ENCODE measurements at regions not wholly inside any gene's neighbourhood (a gene's known extent, or its start where the extent isn't known, plus 50 kb on each side); places are given as distances from the start of the nearest gene placed in this dataset.
A peak's percentile ranks its signal among the peaks of the same experiment; 100 is the strongest.
"Not testable (repeated sequence)": the region's sequence is repeated elsewhere in the genome, so short reads cannot be mapped to it uniquely, and the experiment has no call there.

DNA sequence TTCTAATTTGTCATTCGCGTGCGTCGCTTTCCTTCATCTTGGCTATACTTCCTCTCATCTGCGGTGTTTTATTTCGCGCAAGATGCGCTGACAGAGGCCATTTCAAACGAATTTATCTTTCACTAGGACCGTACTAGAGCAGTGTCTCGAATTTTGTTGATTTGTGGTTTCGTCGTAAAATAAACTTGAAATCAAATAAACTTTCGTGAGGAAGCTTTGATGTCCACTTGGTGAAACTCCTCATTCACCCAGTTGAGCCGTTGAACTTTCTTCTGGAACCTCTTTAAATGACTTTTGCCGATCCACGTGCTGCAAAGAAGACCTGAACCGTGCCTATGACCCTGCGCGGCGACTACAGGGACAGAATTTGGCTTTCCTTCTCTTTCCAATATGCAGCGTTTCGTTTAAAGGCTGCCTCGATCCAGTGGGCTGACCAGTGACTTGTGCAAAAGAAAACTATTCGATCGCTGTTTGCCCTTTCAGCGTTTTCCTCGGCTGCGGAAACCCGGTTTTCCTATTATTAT lies 163.9 kb upstream of the PPP1R3A start:
- peak in 2 of 3 donors; percentile 14 to 19 for DNase-seq
- peak overlapping the region; percentile 31 to 92 for H3K4me3 Mint-ChIP-seq

DNA sequence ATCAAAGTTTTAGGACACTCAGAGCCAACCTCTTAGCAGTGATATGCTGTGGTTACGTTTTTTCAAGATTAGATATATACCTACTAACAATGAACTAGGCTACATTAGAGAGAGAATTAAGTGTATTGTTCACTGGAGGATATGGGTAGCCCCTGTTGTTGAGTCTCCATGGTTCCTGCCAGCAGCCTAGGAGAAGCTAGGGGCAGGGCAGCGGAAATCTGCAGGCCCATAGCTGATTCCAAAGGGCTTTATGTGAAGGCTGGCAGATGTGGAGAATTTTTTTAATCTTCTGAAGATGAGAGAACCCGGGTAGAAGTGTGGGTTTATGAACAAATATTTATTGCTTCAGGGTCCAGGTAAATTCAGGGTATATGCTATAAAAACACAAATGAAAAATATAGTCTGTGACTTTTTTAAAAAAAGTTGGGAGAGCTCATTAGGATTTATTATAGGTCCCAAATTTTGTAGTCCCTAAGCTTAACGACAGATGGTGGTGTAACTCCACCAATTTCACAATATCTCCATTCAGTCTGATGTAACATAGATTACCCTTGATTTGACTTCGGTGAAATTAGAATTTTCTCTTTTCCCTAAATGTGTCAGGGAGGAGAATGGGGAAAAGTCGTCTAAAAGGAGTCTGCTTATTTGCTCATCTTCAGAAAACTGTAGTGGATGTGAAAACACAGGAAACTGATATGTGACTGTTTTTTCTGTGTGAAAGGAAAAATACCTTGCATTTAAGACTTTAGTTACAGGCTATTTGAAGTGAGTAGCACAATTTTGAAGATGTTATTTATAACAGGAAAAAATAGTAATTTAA lies 163.0 kb upstream of the PPP1R3A start:
- peaks cover 69 to 76% of the 10 kb centered on the region in 2 donors for H3K27me3 ChIP-seq (ENCODE audit: control insufficient read depth in 2 of 2, insufficient read depth in 2 of 2, low read length in 2 of 2)
- H3K4me1 ChIP-seq (ENCODE audit: control insufficient read depth in 1 of 2, insufficient read depth in 2 of 2, low read length in 2 of 2), result peaks cover 45 to 48% of the 10 kb centered on the region in 2 donors
- H3K4me3 ChIP-seq (replicated peaks in 1 of 3; ENCODE audit: low read depth in 2 of 3, low read length in 3 of 3), result no peak overlapping the region
- WGBS (ENCODE audit: insufficient coverage), result 36% methylated on average over 3 of the region's 6 CpGs
- DNase-seq, result peak; percentile 28 to 53 (median 50)
- no peaks in the 10 kb centered on the region for H3K36me3 ChIP-seq (replicated peaks in 1 of 2; ENCODE audit: control insufficient read depth in 1 of 2, insufficient read depth in 2 of 2, low read length in 2 of 2)
- no peak overlapping the region for H3K27ac ChIP-seq (ENCODE audit: low read depth in 1 of 2, low read length in 2 of 2)
- no peaks in the 10 kb centered on the region for H3K79me2 ChIP-seq (ENCODE audit: insufficient read depth, low read length)
- peaks cover 0 to 26% (median 10%) of the 10 kb centered on the region in 7 donors for H3K9me3 Mint-ChIP-seq
- H3K9ac ChIP-seq (ENCODE audit: insufficient read depth, low read length, poor library complexity, severe bottlenecking), result no peak overlapping the region
- peaks cover 3 to 23% of the 10 kb centered on the region in 2 donors for H3K9me3 ChIP-seq (replicated peaks in 1 of 2; ENCODE audit: control insufficient read depth in 1 of 2, insufficient read depth in 1 of 2, low read length in 2 of 2)
- no peak overlapping the region for H2AFZ ChIP-seq (ENCODE audit: insufficient read depth, low read depth, low read length, poor library complexity, severe bottlenecking)
- TF ChIP-seq, protein P1, sequence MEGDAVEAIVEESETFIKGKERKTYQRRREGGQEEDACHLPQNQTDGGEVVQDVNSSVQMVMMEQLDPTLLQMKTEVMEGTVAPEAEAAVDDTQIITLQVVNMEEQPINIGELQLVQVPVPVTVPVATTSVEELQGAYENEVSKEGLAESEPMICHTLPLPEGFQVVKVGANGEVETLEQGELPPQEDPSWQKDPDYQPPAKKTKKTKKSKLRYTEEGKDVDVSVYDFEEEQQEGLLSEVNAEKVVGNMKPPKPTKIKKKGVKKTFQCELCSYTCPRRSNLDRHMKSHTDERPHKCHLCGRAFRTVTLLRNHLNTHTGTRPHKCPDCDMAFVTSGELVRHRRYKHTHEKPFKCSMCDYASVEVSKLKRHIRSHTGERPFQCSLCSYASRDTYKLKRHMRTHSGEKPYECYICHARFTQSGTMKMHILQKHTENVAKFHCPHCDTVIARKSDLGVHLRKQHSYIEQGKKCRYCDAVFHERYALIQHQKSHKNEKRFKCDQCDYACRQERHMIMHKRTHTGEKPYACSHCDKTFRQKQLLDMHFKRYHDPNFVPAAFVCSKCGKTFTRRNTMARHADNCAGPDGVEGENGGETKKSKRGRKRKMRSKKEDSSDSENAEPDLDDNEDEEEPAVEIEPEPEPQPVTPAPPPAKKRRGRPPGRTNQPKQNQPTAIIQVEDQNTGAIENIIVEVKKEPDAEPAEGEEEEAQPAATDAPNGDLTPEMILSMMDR (IDR thresholded peaks at IDR 0.05), result peak; percentile 54
- peaks cover 6 to 24% of the 10 kb centered on the region in 2 donors for H3K36me3 Mint-ChIP-seq
- H3K4me1 Mint-ChIP-seq, result peaks cover 43% of the 10 kb centered on the region
- H3K27me3 Mint-ChIP-seq (ENCODE audit: low read depth in 3 of 3), result peaks cover 75 to 79% (median 78%) of the 10 kb centered on the region in 3 donors
- H3K27ac Mint-ChIP-seq, result no peak overlapping the region
- H4K20me1 ChIP-seq (ENCODE audit: insufficient read depth, low read length), result no peaks in the 10 kb centered on the region
- intact Hi-C loops (cut with micrococcal nuclease), result no loop called here
- H3K4me3 Mint-ChIP-seq, result peak overlapping the region in 1 of 2 donors; percentile 92
- H3K4me2 ChIP-seq (replicated peaks; ENCODE audit: extremely low read depth, low read length, poor library complexity, severe bottlenecking), result no peak overlapping the region

More for the DNA sequence above, 163.9 kb upstream of the PPP1R3A start:
- TF ChIP-seq, protein P1 (IDR thresholded peaks at IDR 0.05), result no peak
- peak overlapping the region in 1 of 3 experiments; percentile 58 for H3K4me3 ChIP-seq (replicated peaks in 1 of 3; ENCODE audit: low read depth in 2 of 3, low read length in 3 of 3)
- no peak overlapping the region for H3K27ac ChIP-seq (ENCODE audit: low read depth in 1 of 2, low read length in 2 of 2)
- peaks cover 76 to 84% of the 10 kb centered on the region in 2 donors for H3K27me3 ChIP-seq (ENCODE audit: control insufficient read depth in 2 of 2, insufficient read depth in 2 of 2, low read length in 2 of 2)
- no peak overlapping the region for H3K27ac Mint-ChIP-seq
- peaks cover 82 to 88% (median 84%) of the 10 kb centered on the region in 3 donors for H3K27me3 Mint-ChIP-seq (ENCODE audit: low read depth in 3 of 3)
- H3K4me1 Mint-ChIP-seq, result peaks cover 50% of the 10 kb centered on the region
- peaks cover 3 to 25% of the 10 kb centered on the region in 2 donors for H3K9me3 ChIP-seq (replicated peaks in 1 of 2; ENCODE audit: control insufficient read depth in 1 of 2, insufficient read depth in 1 of 2, low read length in 2 of 2)
- H3K36me3 Mint-ChIP-seq, result peaks cover 6 to 25% of the 10 kb centered on the region in 2 donors
- H2AFZ ChIP-seq (ENCODE audit: insufficient read depth, low read depth, low read length, poor library complexity, severe bottlenecking), result no peak overlapping the region
- 6% methylated on average over 19 of the region's 30 CpGs for WGBS (ENCODE audit: insufficient coverage)
- peaks cover 0 to 30% (median 10%) of the 10 kb centered on the region in 7 donors for H3K9me3 Mint-ChIP-seq
- H4K20me1 ChIP-seq (ENCODE audit: insufficient read depth, low read length), result no peaks in the 10 kb centered on the region
- intact Hi-C loops (cut with micrococcal nuclease), result no loop called here
- H3K4me1 ChIP-seq (ENCODE audit: control insufficient read depth in 1 of 2, insufficient read depth in 2 of 2, low read length in 2 of 2), result peaks cover 50 to 54% of the 10 kb centered on the region in 2 donors
- H3K9ac ChIP-seq (ENCODE audit: insufficient read depth, low read length, poor library complexity, severe bottlenecking), result no peak overlapping the region
- peak overlapping the region; percentile 45 for H3K4me2 ChIP-seq (replicated peaks; ENCODE audit: extremely low read depth, low read length, poor library complexity, severe bottlenecking)
- H3K79me2 ChIP-seq (ENCODE audit: insufficient read depth, low read length), result no peaks in the 10 kb centered on the region
- no peaks in the 10 kb centered on the region for H3K36me3 ChIP-seq (replicated peaks in 1 of 2; ENCODE audit: control insufficient read depth in 1 of 2, insufficient read depth in 2 of 2, low read length in 2 of 2)

DNA sequence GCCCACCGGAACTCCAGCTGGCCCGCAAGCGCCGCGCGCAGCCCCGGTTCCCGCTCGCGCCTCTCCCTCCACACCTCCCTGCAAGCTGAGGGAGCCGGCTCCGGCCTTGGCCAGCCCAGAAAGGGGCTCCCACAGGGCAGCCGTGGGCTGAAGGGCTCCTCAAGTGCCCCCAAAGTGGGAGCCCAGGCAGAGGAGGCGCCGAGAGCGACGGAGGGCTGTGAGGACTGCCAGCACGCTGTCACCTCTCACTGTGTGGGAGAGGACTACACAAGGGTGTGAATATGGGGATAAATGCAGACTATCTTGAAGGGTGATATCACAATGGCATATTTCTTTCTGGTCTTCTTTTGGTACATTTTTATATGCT lies 158.3 kb upstream of the PPP1R3A start:
- H3K27ac ChIP-seq (ENCODE audit: low read depth in 1 of 2, low read length in 2 of 2); DNase-seq; H3K4me1 Mint-ChIP-seq; H2AFZ ChIP-seq (ENCODE audit: insufficient read depth, low read depth, low read length, poor library complexity, severe bottlenecking); H3K4me2 ChIP-seq (replicated peaks; ENCODE audit: extremely low read depth, low read length, poor library complexity, severe bottlenecking); H3K79me2 ChIP-seq (ENCODE audit: insufficient read depth, low read length); H3K9me3 ChIP-seq (replicated peaks in 1 of 2; ENCODE audit: control insufficient read depth in 1 of 2, insufficient read depth in 1 of 2, low read length in 2 of 2); H3K4me3 Mint-ChIP-seq; intact Hi-C loops (cut with micrococcal nuclease); H3K36me3 Mint-ChIP-seq; H3K27ac Mint-ChIP-seq; H3K9ac ChIP-seq (ENCODE audit: insufficient read depth, low read length, poor library complexity, severe bottlenecking); H3K9me3 Mint-ChIP-seq; H3K4me3 ChIP-seq (replicated peaks in 1 of 3; ENCODE audit: low read depth in 2 of 3, low read length in 3 of 3); H3K36me3 ChIP-seq (replicated peaks in 1 of 2; ENCODE audit: control insufficient read depth in 1 of 2, insufficient read depth in 2 of 2, low read length in 2 of 2); H4K20me1 ChIP-seq (ENCODE audit: insufficient read depth, low read length); H3K4me1 ChIP-seq (ENCODE audit: control insufficient read depth in 1 of 2, insufficient read depth in 2 of 2, low read length in 2 of 2): not testable (repeated sequence)
- H3K27me3 ChIP-seq (ENCODE audit: control insufficient read depth in 2 of 2, insufficient read depth in 2 of 2, low read length in 2 of 2), result peaks cover 24 to 31% of the 10 kb centered on the region in 2 donors
- 100% methylated on average over 5 of the region's 18 CpGs for WGBS (ENCODE audit: insufficient coverage)
- peaks cover 33 to 38% (median 34%) of the 10 kb centered on the region in 3 donors for H3K27me3 Mint-ChIP-seq (ENCODE audit: low read depth in 3 of 3)
